Ovary (tissue), 3 donors: ENCODE measurements at regions not wholly inside any gene's neighbourhood (a gene's known extent, or its start where the extent isn't known, plus 50 kb on each side); places are given as distances from the start of the nearest gene placed in this dataset.

Experiments used
- CTCF ChIP-seq, 3 donors: fragments of 450-650 bp in 2 of 3; fragments of 200-600 bp in 1 of 3; IDR thresholded peaks; one replicate each; pipeline versions ENCODE4 v1.5.1 to v1.8.0; 2016 to 2022; ENCODE audit warnings: antibody characterized with exemption in 3 of 3, mild to moderate bottlenecking in 1 of 3
- EP300 ChIP-seq: sonication (generic); formaldehyde crosslinking; IDR thresholded peaks from one replicate; pipeline ENCODE4 v1.6.1; 2017; ENCODE audit warnings: antibody characterized with exemption
- POLR2A ChIP-seq: fragments of 450-650 bp; IDR thresholded peaks from one replicate; pipeline ENCODE4 v1.6.1; 2017; ENCODE audit warnings: antibody characterized with exemption, mild to moderate bottlenecking, moderate library complexity
- donor health status: DM: no; HTN: no; CAD: no.

GRCh38 chr11:115067471-115067870 is 389.1 kb downstream of the NXPE2 start:
- no peak for TF ChIP-seq POLR2A
- no peak for TF ChIP-seq CTCF (IDR thresholded peaks at IDR 0.05)
- TF ChIP-seq EP300, result no peak
